MG63 (cell line): ENCODE measurements at regions not wholly inside any gene's neighbourhood (a gene's known extent, or its start where the extent isn't known, plus 50 kb on each side); places are given as distances from the start of the nearest gene placed in this dataset.
"Not testable (repeated sequence)": the region's sequence is repeated elsewhere in the genome, so short reads cannot be mapped to it uniquely, and the experiment has no call there.

ENCODE experiments used
- DNase-seq: peaks from one replicate; pipeline ENCODE4 v3.0.0-alpha.2; 2020
- H3K27me3 ChIP-seq: fragments of 250-450 bp; sonication (Bioruptor Pico); 2 replicates; pipeline ENCODE4 v1.5.1; 2020; ENCODE audit warnings: mild to moderate bottlenecking, moderate library complexity
- H3K36me3 ChIP-seq: fragments of 250-450 bp; sonication (Bioruptor Pico); 2 replicates; pipeline ENCODE4 v1.5.1; 2020; ENCODE audit warnings: mild to moderate bottlenecking, moderate library complexity
- H3K4me3 ChIP-seq: fragments of 250-450 bp; sonication (Bioruptor Pico); 2 replicates; pipeline ENCODE4 v1.5.1; 2020; ENCODE audit warnings: mild to moderate bottlenecking, moderate library complexity
- H3K9me3 ChIP-seq: fragments of 250-450 bp; sonication (Bioruptor Pico); 2 replicates; pipeline ENCODE4 v1.5.1; 2020; ENCODE audit warnings: mild to moderate bottlenecking, moderate library complexity

DNA sequence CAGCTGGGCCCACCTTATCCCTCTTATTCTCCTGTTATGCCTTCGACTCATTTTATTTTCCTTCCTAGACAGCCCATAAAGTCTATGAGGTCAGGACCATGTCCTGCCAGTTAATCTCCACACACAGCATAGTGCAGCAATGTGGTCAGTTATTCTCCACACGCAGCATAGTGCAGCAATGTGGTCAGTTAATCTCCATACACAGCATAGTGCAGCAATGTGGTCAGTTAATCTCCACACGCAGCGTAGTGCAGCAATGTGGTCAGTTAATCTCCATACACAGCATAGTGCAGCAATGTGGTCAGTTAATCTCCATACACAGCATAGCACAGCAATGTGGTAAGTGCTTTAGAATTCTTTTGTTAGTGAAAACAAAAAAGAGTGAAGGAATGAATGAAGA lies 77.8 kb downstream of the TEX36 start:
- H3K36me3 ChIP-seq, result no peaks in the 10 kb centered on the region
- no peak for DNase-seq
- H3K9me3 ChIP-seq, result no peaks in the 10 kb centered on the region
- H3K4me3 ChIP-seq, result no peak overlapping the region
- H3K27me3 ChIP-seq, result no peaks in the 10 kb centered on the region

DNA sequence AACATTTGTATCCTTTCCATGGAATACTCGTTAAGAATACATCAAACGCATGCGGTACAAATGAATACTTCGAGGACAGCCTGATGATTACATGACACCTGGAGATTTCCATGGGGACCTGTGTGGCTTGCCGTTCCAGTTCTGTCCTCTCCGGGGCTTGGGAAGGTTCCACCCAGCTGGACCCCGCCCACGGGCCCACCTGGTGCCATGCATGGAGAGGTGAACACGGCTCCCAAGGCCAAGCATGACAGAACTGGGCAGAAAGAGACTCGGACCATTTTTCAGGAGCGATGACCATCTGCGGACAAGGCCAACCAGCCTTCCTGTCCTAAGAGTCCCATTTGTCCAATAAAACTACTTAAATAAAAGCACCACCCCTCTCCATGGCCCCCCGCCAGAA lies 80.1 kb downstream of the TEX36 start:
- H3K9me3 ChIP-seq, result no peaks in the 10 kb centered on the region
- no peak for DNase-seq

DNA sequence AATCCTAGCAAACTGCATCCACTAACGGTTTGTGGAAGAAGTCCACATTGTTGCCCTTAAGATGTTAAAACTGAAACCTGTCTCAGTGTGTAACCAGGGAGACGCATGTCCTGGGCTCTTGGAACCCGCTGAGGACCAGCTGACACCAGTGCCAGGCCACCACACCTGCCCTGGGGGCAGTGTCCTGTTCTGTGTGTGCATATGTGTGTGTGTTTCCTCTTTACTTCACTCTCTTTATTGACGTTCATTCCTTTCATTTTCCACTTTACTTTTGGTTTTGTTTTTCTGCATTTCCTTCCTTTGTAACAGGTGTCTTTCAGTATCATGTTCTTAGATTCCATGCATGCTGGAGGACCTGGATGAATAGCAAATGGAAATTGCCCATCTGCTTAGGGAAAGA lies 83.8 kb downstream of the TEX36 start:
- no peak for DNase-seq
- Histone ChIP-seq H3K9me3 (peaks cover 3% of the 10 kb centered on the region; the same call in 1 of the 2 replicates), H3K4me3 (no peak overlapping the region), H3K36me3 (no peaks in the 10 kb centered on the region), H3K27me3 (no peaks in the 10 kb centered on the region)

More for the DNA sequence above, 80.1 kb downstream of the TEX36 start:
- H3K4me3 ChIP-seq, result no peak overlapping the region
- no peaks in the 10 kb centered on the region for H3K27me3 ChIP-seq
- H3K36me3 ChIP-seq, result no peaks in the 10 kb centered on the region

DNA sequence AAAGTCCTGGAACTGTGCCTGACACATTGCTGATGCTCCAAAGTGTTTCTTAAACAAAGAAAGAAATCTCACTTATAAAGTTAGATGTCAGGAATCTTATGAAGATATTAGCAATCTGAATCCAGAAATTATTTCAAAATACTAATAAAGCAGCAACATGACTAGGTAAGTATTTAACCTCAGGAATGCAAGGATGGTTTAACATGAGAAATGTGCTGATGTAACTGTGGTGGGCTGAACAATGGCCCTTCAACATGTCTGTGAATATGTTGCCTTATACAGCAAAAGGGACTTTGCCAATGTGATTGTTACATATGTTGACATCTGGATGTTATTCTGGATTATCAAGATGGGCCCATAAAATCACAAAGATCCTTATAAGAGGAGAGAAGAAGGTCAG lies 87.1 kb downstream of the TEX36 start:
- Histone ChIP-seq H3K4me3 (no peak overlapping the region), H3K27me3 (no peaks in the 10 kb centered on the region), H3K36me3 (no peaks in the 10 kb centered on the region), H3K9me3 (peaks cover 3% of the 10 kb centered on the region; the same call in 1 of the 2 replicates)
- no peak for DNase-seq

DNA sequence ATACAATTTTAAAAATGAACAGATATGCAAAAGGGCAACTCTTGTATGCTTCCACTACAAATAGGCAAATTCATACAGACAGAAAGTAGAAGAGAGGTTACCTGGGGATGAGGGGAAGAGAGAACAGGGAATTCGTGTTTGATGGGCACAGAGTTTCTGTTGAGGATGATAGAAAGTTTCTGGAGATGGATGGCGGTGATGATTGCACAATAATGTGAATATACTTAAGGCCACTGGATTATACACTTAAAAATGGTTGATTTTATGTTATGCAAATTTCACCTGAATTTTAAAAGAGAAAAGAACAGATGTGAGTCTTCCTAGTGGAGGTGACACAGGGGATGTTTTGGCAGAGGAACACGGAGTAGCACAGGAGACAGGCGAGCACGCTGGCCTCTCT lies 89.3 kb downstream of the TEX36 start:
- Histone ChIP-seq H3K36me3 (no peaks in the 10 kb centered on the region), H3K9me3 (peaks cover 3% of the 10 kb centered on the region; the same call in 1 of the 2 replicates), H3K27me3 (no peaks in the 10 kb centered on the region), H3K4me3 (no peak overlapping the region)
- DNase-seq, result no peak

DNA sequence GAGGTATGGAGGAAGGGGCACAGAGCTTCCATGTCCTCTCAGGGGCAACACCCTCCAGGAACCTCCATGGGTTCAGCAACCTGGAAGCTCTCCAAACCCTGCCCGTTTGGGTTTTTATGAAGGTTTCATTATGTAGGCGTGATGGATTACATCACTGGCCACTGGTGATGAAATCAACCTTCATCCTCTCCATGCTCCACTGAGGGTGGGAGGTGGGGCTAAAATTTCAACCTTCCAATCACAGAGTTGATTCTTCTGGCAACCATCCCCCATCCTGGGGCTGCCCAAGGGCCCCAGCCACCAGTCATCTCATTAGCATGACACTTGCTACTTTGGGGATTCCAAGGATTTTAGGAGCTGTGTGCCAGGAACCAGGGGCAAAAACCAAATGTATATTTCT lies 90.1 kb downstream of the TEX36 start:
- peaks cover 3% of the 10 kb centered on the region; the same call in 1 of the 2 replicates for H3K9me3 ChIP-seq
- no peaks in the 10 kb centered on the region for H3K27me3 ChIP-seq
- DNase-seq, result no peak
- H3K4me3 ChIP-seq, result no peak overlapping the region
- no peaks in the 10 kb centered on the region for H3K36me3 ChIP-seq

DNA sequence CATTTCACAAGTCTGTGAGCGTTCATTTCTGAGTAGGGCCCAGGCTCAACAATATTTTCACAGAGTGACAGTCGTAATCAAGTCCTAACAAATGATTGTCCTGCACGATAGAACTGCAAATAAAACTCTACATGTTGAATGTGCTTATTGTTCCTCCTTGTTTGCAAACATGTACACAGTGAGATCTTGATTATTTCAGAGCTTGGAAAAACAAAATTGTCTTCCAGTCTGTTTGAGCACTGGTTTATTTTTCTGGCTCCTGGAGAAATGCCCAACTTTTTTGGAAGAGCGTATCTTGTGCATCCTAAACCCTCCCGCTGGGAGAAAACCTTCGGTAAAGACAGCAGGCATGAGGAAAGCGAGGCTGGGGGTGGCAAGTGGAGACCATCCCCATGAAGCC lies 91.1 kb downstream of the TEX36 start:
- no peak for DNase-seq
- Histone ChIP-seq H3K36me3 (no peaks in the 10 kb centered on the region), H3K27me3 (no peaks in the 10 kb centered on the region), H3K4me3 (no peak overlapping the region), H3K9me3 (peaks cover 3% of the 10 kb centered on the region; the same call in 1 of the 2 replicates)

DNA sequence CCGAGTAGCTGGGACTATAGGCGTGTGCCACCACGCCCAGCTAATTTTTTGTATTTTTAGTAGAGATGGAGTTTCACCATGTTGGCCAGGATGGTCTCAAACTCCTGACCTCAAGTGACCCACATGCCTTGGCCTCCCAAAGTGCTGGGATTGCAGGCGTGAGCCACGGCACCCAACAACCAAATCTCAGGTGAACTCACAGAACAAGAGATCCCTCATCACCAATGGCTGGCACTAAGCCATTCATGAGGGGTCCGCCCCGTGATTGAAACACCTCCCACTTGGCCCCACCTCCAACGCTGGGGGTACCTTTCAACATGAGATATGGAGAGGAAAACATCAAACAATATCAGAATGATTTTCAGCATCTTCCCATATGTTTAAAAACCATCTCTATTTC lies 94.2 kb downstream of the TEX36 start:
- not testable (repeated sequence) for H3K27me3 ChIP-seq, H3K36me3 ChIP-seq, H3K9me3 ChIP-seq, H3K4me3 ChIP-seq, DNase-seq

DNA sequence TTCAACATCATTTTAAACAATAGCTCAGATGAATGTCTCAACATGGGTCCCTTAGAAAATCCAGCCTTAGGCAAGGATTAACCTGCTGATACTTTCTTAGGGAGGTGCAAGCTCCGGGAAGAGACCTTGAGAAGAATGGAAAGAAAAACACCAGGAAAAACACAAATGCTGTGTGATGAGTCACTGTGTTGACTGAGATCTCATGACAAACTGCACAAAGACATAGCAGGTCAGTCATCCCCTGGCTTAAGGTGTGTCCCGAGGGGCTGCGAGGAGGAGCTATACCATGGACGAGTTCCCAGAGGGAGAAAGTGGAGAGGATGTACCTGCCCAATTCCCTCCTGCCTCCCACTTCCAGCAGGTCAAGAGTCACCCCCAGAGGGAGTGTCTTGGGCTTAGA lies 98.0 kb downstream of the TEX36 start:
- H3K4me3 ChIP-seq, result no peak overlapping the region
- no peak for DNase-seq
- H3K9me3 ChIP-seq, result no peaks in the 10 kb centered on the region
- no peaks in the 10 kb centered on the region; the same call in 1 of the 2 replicates for H3K27me3 ChIP-seq
- H3K36me3 ChIP-seq, result no peaks in the 10 kb centered on the region

DNA sequence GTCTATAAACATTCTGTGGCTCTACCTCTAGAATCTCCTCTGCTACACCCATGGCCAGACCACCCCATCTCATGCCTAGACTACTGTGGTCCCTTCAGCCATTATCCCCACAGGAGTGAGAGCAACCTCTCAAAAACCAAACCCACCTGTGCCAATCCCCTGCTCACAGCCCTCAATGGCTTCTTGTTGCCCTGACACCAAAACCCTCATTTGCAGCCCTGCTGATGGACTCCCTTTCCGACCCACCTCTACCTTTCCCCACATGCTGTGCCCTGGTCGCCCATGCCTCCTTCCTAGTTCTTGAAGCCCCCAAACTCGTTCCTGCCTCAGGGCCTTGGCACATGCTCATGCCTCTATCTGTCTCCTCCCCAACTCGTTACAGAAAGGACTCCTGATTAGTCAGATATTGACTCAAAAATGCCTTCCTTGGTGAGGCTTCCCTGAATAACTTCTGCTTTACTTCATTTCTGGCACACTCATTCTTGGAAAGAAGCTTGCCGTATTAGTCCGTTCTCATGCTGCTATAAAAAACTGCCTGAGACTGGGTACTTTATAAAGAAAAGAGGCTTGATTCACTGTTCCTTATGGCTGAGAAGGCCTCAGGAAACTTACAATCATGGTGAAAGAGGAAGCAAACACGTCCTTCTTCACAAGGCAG lies 104.2 kb downstream of the TEX36 start:
- Histone ChIP-seq H3K36me3 (no peaks in the 10 kb centered on the region), H3K9me3 (no peaks in the 10 kb centered on the region; the same call in 1 of the 2 replicates), H3K4me3 (no peak overlapping the region), H3K27me3 (no peaks in the 10 kb centered on the region; the same call in 1 of the 2 replicates)
- DNase-seq, result no peak

DNA sequence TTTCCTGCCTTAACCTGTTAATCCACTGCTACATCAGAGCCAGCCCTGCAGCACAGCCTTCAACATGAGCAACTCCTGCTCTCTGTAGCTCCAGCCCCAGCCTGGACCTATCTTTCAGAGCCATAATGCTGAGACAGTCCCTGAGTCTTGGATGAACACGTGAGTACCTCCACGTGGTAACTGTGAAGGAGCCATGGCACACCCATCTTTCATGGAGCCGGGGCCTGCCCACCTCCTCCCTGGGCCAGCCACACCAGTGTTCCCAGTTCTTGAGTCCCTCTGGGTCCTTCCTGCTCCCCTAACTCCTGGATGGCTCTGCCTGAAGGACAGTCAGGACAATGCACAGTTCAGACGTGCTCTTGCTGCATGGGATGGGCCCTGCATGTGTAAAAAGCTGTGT lies 107.1 kb downstream of the TEX36 start:
- Histone ChIP-seq H3K27me3 (peaks cover 4% of the 10 kb centered on the region), H3K4me3 (no peak overlapping the region), H3K9me3 (no peaks in the 10 kb centered on the region; the same call in 1 of the 2 replicates), H3K36me3 (no peaks in the 10 kb centered on the region)
- no peak for DNase-seq

DNA sequence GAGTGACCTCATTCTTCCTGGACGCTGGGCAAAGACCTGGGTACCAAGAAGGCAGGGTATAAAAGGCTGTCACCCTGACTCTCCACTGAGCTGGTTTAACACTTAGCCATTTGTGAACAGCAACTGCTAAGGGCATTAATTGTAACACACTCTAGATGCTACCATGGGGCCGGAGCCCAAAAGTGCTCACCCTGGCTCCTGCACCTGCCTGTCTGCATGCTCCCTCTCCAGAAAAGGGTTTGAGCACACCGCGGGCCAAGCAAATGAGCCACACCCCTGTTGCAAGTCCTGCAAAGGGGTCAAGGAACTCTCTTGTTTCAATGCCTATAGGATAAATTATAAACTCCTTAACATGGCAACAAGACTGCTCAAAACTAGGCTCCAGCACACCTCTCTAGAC lies 114.8 kb downstream of the TEX36 start:
- H3K9me3 ChIP-seq, result no peaks in the 10 kb centered on the region
- no peak overlapping the region for H3K4me3 ChIP-seq
- H3K36me3 ChIP-seq, result no peaks in the 10 kb centered on the region
- H3K27me3 ChIP-seq, result peaks cover 8% of the 10 kb centered on the region
- DNase-seq, result no peak

DNA sequence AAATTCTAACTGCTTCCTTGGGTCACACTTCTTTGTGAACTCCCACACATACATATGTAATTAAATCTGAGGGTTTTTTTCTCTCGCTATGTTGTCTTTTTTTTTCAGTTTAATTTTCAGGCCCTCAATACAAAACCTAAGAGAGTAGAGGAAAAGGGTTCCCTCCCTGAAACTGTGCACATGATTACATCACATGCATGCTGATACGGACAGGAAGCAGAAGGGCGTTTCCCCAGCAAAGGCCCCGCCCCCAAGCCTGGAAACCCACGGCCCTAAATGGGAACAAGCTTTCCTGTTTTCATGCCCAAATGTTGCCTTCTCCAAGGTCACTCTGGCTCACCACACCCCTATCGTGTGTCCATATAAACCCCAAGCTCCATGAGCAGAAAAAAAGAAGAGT lies 115.4 kb downstream of the TEX36 start:
- DNase-seq, result no peak
- no peak overlapping the region for H3K4me3 ChIP-seq

DNA sequence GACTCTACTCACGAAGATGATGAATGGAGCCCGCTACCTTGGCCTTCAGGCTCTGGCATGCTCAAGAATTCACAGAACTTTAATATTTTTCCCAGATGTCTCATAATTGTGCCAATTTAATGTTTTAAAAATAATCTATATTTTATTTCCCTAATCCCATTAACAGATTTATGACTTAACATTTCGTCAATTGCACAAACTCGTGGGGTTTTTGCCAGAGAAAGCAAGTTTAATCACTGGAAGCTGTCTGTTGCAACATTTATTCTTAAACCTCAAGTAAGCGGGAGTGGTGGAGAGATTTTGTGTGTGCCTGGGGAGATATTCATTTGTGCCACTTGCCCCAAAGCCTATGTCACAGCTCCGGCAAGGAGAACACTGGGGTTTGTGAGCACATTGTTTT lies 117.9 kb downstream of the TEX36 start:
- H3K36me3 ChIP-seq, result no peaks in the 10 kb centered on the region
- no peaks in the 10 kb centered on the region; the same call in 1 of the 2 replicates for H3K9me3 ChIP-seq
- no peak overlapping the region for H3K4me3 ChIP-seq
- H3K27me3 ChIP-seq, result peaks cover 6% of the 10 kb centered on the region; the same call in 1 of the 2 replicates
- DNase-seq, result no peak

More for the DNA sequence above, 115.4 kb downstream of the TEX36 start:
- no peaks in the 10 kb centered on the region for H3K9me3 ChIP-seq
- H3K27me3 ChIP-seq, result peaks cover 8% of the 10 kb centered on the region
- H3K36me3 ChIP-seq, result no peaks in the 10 kb centered on the region

DNA sequence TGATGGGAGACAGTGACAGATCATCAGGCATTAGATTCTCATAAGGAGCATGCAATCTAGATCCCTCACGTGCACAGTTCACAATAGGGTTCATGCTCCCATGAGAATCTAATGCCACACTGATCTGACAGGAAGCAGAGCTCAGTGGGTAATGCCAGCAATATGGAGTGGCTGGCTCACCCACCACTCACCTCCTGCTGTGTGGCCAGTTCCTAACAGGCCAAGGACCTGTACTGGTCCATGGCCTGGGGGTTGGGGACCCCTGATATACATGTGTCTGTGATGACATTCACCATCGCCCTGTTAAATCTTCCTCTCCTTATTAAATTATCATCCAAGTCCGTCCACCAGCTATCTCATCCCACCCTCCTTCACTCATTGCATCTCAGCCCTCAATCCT lies 118.4 kb downstream of the TEX36 start:
- DNase-seq, result no peak
- no peak overlapping the region for H3K4me3 ChIP-seq
- H3K36me3 ChIP-seq, result no peaks in the 10 kb centered on the region
- H3K27me3 ChIP-seq, result peaks cover 6% of the 10 kb centered on the region; the same call in 1 of the 2 replicates
- no peaks in the 10 kb centered on the region; the same call in 1 of the 2 replicates for H3K9me3 ChIP-seq

DNA sequence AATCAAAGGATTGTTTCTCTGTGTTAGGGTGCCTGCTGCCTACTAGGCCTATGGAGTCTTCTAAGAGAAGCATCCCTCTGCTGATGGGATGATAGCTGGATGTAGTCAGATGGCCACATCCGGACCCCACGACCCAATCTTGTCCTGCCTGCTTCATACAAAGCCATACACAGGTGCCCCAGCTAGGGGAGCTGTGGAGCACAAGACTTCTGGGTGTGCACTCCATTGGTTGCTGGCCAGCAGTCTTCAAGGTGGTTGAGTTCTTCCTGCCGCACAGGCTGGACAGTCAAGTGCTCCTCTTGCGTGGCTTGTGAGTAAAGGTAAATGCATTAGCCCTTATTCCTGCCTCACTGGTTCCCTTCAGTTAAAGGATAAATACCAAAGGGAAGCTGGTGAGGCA lies 120.2 kb downstream of the TEX36 start:
- no peaks in the 10 kb centered on the region for H3K36me3 ChIP-seq
- H3K4me3 ChIP-seq, result no peak overlapping the region
- H3K9me3 ChIP-seq, result no peaks in the 10 kb centered on the region; the same call in 1 of the 2 replicates

DNA sequence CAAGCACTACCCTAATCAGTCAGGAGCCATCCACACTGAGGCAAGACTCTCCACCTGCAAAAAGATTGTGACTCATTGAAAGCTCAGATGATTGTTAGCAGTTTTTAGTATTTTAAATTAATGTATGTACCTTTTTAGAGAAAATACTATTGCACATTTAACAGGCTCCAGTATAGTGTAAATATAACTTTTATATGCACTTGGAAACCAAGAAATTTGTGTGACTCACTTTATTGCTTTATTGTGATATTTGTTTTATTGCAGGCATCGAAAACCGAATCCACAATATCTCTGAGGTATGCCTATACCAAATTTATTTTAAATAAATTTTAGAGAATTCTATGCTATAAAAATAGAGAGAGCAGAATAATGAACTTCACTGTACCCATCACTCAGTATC lies 122.0 kb downstream of the TEX36 start:
- no peak for DNase-seq
- Histone ChIP-seq H3K9me3 (no peaks in the 10 kb centered on the region; the same call in 1 of the 2 replicates), H3K27me3 (peaks cover 11% of the 10 kb centered on the region; the same call in 1 of the 2 replicates), H3K36me3 (no peaks in the 10 kb centered on the region), H3K4me3 (no peak overlapping the region)

More for the DNA sequence above, 120.2 kb downstream of the TEX36 start:
- no peak for DNase-seq
- peaks cover 6% of the 10 kb centered on the region; the same call in 1 of the 2 replicates for H3K27me3 ChIP-seq

DNA sequence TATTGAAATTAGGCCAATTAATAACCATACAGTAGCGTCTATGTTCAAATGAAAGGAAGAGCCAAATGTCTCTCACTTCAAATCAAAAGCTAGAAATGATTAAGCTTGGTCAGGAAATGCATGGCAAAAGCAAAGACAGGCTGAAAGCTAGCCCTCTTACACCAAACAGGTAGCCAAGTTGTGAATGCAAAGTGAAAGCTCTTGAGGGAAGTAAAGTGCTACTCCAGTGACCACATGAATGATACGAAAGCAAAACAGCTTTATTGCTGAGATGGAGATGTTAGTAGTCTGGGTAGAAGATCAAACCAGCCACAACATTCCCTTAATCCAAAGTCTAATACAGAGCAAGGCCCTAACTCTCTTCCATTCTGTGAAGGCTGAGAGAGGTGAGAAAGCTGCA lies 123.8 kb downstream of the TEX36 start:
- Histone ChIP-seq H3K4me3 (no peak overlapping the region), H3K27me3 (peaks cover 11% of the 10 kb centered on the region; the same call in 1 of the 2 replicates), H3K9me3 (no peaks in the 10 kb centered on the region; the same call in 1 of the 2 replicates), H3K36me3 (no peaks in the 10 kb centered on the region)
- DNase-seq, result no peak
